ENCODE measurements at regions not wholly inside any gene's neighbourhood (a gene's known extent, or its start where the extent isn't known, plus 50 kb on each side); places are given as distances from the start of the nearest gene placed in this dataset.

- DNase-seq (no peak), ATAC-seq (ENCODE audit: insufficient read depth, low read depth) (no peak)
- Histone ChIP-seq H2AFZ (ENCODE audit: low read depth, low read length) (no peak overlapping the region), H3K9me3 (ENCODE audit: insufficient read depth, low read length, severe bottlenecking) (no peaks in the 10 kb centered on the region), H3K4me3 (ENCODE audit: low read depth in 1 of 2, low read length in 2 of 2) (no peak overlapping the region), H3K36me3 (ENCODE audit: insufficient read depth, low read length) (no peaks in the 10 kb centered on the region), H3K9ac (ENCODE audit: low read depth, low read length) (no peak overlapping the region), H3K4me2 (ENCODE audit: insufficient read depth, low read length) (no peak overlapping the region), H4K20me1 (ENCODE audit: insufficient read depth, low read length) (no peaks in the 10 kb centered on the region), H3K27me3 (ENCODE audit: insufficient read depth, low read length, poor library complexity) (no peaks in the 10 kb centered on the region), H3K4me1 (ENCODE audit: insufficient read depth, low read length) (no peaks in the 10 kb centered on the region), H3K79me2 (ENCODE audit: insufficient read depth, low read length) (no peaks in the 10 kb centered on the region), H3K27ac (ENCODE audit: low read length) (no peak overlapping the region)
- TF ChIP-seq EZH2 (IDR thresholded peaks at IDR 0.05; ENCODE audit: borderline replicate concordance, low read depth, low read length, severe bottlenecking): no peak
- TF ChIP-seq CTCF (IDR thresholded peaks at IDR 0.05; ENCODE audit: borderline replicate concordance, extremely low read depth, low read length, poor library complexity, severe bottlenecking): no peak
Observed at GRCh38 chr1:233549404-233549803, 64.5 kb upstream of the KCNK1 start.

- H3K4me1 ChIP-seq (ENCODE audit: insufficient read depth, low read length): no peaks in the 10 kb centered on the region
- no peak overlapping the region for H3K9ac ChIP-seq (ENCODE audit: low read depth, low read length)
- H3K9me3 ChIP-seq (ENCODE audit: insufficient read depth, low read length, severe bottlenecking): no peaks in the 10 kb centered on the region
- H4K20me1 ChIP-seq (ENCODE audit: insufficient read depth, low read length): no peaks in the 10 kb centered on the region
- no peak for ATAC-seq (ENCODE audit: insufficient read depth, low read depth)
- H3K27ac ChIP-seq (ENCODE audit: low read length): no peak overlapping the region
- H3K27me3 ChIP-seq (ENCODE audit: insufficient read depth, low read length, poor library complexity): no peaks in the 10 kb centered on the region
- no peak overlapping the region for H3K4me3 ChIP-seq (ENCODE audit: low read depth in 1 of 2, low read length in 2 of 2)
- H3K36me3 ChIP-seq (ENCODE audit: insufficient read depth, low read length): no peaks in the 10 kb centered on the region
- no peak overlapping the region for H3K4me2 ChIP-seq (ENCODE audit: insufficient read depth, low read length)
- no peak overlapping the region for H2AFZ ChIP-seq (ENCODE audit: low read depth, low read length)
- DNase-seq: no peak
- H3K79me2 ChIP-seq (ENCODE audit: insufficient read depth, low read length): no peaks in the 10 kb centered on the region
- no peak for TF ChIP-seq EZH2 (IDR thresholded peaks at IDR 0.05; ENCODE audit: borderline replicate concordance, low read depth, low read length, severe bottlenecking)
- TF ChIP-seq CTCF (IDR thresholded peaks at IDR 0.05; ENCODE audit: borderline replicate concordance, extremely low read depth, low read length, poor library complexity, severe bottlenecking): no peak
Observed at GRCh38 chr1:233549917-233550316, 64.0 kb upstream of the KCNK1 start.

- H3K4me1 ChIP-seq (ENCODE audit: insufficient read depth, low read length): no peaks in the 10 kb centered on the region
- H4K20me1 ChIP-seq (ENCODE audit: insufficient read depth, low read length): no peaks in the 10 kb centered on the region
- H3K79me2 ChIP-seq (ENCODE audit: insufficient read depth, low read length): no peaks in the 10 kb centered on the region
- H3K36me3 ChIP-seq (ENCODE audit: insufficient read depth, low read length): no peaks in the 10 kb centered on the region
- no peak overlapping the region for H2AFZ ChIP-seq (ENCODE audit: low read depth, low read length)
- TF ChIP-seq EZH2 (IDR thresholded peaks at IDR 0.05; ENCODE audit: borderline replicate concordance, low read depth, low read length, severe bottlenecking) (no peak), CTCF (IDR thresholded peaks at IDR 0.05; ENCODE audit: borderline replicate concordance, extremely low read depth, low read length, poor library complexity, severe bottlenecking) (no peak)
- H3K4me2 ChIP-seq (ENCODE audit: insufficient read depth, low read length): no peak overlapping the region
- no peak overlapping the region for H3K27ac ChIP-seq (ENCODE audit: low read length)
- peaks cover 3% of the 10 kb centered on the region for H3K27me3 ChIP-seq (ENCODE audit: insufficient read depth, low read length, poor library complexity)
- no peak for ATAC-seq (ENCODE audit: insufficient read depth, low read depth)
- H3K4me3 ChIP-seq (ENCODE audit: low read depth in 1 of 2, low read length in 2 of 2): no peak overlapping the region
- no peak for DNase-seq
- H3K9me3 ChIP-seq (ENCODE audit: insufficient read depth, low read length, severe bottlenecking): no peaks in the 10 kb centered on the region
- no peak overlapping the region for H3K9ac ChIP-seq (ENCODE audit: low read depth, low read length)
Observed at GRCh38 chr1:233554037-233554436, 59.9 kb upstream of the KCNK1 start.
